Kasumi-1 (cell line): ENCODE measurements at regions not wholly inside any gene's neighbourhood (a gene's known extent, or its start where the extent isn't known, plus 50 kb on each side); places are given as distances from the start of the nearest gene placed in this dataset.

ENCODE experiments used
- DNase-seq, 2 experiments: peaks; one replicate each; lab custom pipeline; 2025; lab: John Stamatoyannopoulos, UW

DNA sequence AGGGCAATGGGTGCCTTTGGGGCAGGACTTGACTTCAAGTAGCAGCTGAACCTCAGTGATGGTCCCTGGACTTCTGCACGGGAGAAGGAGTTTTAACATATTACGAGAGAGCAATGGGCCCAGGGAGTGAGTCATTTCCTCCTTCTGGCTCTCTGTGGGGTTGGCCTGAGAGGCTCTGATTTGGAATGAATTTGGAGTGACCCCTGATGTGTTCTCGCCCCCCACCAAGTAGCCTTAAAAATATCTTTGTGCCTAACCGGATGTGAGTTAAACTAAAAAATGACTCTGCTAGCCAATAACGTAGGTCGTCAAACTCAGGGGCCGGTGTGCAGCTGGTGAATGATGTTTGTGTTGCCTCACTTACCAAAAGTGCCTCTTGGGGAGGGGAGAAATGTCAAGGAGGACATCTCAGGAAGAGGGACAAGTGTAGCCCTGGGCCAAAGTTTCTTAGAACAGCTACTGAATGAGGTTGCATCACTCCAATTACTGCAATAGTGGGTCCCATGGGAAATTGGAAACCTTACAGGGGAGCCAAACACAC lies 656.6 kb downstream of the INHBA start:
- DNase-seq, result no peak

GRCh38 chr7:41045556-41046123 lies 657.2 kb downstream of the INHBA start:
- no peak for DNase-seq

- DNase-seq, result no peak
Observed at GRCh38 chr7:41039981-41040380, 662.9 kb downstream of the INHBA start.

DNA sequence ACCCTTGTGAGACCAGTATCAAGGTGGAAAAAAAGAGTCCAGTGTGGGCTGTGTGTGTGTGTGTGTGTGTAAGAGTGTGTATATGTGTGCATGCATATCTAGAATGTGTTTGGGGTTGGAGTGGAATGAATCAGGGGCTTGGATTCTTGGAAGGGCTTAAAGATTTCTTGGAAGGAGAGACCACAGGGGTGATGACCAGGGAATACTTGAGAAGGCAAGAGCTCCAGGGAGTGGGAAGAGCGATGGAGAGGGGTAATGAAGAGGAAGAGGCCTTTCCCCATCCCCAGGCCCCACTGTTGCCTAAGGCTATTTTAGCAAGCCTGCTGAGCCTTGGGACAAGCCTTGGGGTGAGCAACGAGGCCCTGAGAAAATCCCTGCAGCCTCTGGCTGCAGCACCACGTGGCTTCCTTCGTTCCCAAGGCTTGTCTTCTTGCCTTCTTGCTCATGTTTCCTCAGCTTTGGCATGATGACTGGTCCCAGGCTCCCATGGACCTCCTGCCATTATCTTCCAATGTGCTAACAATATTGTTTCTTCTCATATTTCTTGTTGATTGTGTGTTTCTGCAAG lies 663.4 kb downstream of the INHBA start:
- DNase-seq, result no peak

GRCh38 chr7:41038211-41038610 lies 664.7 kb downstream of the INHBA start:
- DNase-seq, result no peak

- no peak for DNase-seq
Observed at GRCh38 chr7:41037691-41038090, 665.2 kb downstream of the INHBA start.

GRCh38 chr7:41035794-41036193 lies 667.1 kb downstream of the INHBA start:
- peak; percentile 96 to 98 for DNase-seq

- no peak for DNase-seq
Observed at GRCh38 chr7:41033500-41033899, 669.4 kb downstream of the INHBA start.

DNA sequence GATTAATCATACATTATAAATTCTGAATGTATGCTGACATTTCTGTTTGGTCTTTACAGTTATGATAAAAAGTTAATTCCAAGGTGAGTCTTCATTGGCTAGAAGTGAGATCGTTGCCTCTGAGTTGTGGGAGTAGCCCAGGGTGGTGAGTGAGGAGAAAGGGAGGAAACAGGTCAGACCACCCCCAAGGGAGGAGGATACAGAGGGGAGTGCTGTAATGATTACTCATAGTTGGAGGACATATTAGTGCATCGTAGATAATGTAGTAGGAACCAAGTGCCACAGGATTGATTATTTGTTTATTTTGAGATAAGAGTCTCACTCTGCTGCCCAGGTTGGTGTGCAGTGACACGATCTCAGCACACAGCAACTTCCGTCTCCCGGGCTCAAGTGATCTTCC lies 672.2 kb downstream of the INHBA start:
- no peak for DNase-seq

- no peak for DNase-seq
Observed at GRCh38 chr7:41029072-41029499, 673.8 kb downstream of the INHBA start.

DNA sequence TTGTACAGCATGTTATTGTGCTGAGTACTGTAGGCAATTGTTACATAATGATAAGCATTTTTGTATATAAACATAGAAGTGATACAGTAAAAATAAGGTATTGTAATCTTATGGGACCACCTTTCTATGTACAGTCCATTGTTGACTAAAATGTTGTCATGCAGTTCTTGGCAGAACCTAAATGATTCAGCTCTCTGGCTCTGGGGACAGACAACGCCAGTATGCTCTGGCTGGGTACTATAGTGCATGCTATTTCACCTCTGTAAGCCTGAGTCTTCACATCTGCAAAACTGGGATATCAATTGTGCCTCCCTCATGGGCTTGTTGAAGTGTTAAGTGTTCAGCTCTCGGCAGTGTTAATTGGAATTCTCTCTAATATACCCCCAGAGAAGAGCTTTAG lies 674.3 kb downstream of the INHBA start:
- DNase-seq, result no peak

- DNase-seq, result no peak
Observed at GRCh38 chr7:41027428-41028115, 675.3 kb downstream of the INHBA start.

DNA sequence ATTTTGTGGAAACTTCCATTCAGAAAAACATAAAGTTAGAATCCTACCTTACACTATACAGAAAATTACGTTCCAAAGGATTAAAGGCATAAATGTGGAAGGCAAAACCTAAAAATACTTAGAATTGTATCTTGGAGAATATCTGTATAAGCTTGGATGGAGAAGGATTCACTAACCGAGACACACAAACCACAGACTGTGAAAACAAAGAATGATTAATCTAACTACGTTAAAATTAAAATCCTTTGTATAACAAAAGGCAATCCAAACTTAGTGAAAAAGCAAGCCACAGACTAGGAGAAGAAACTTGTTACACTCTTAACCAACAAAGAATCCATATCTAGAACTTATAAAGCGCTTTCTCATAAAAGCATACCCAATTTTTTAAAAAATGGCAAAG lies 678.8 kb downstream of the INHBA start:
- DNase-seq, result no peak

GRCh38 chr7:41020056-41020455 lies 682.8 kb downstream of the INHBA start:
- DNase-seq, result no peak

- no peak for DNase-seq
Observed at GRCh38 chr7:41013117-41013516, 689.8 kb downstream of the INHBA start.

GRCh38 chr7:41012041-41012440 lies 690.8 kb downstream of the INHBA start:
- no peak for DNase-seq

- DNase-seq, result peak; percentile 71 to 72
Observed at GRCh38 chr7:41010967-41011366, 691.9 kb downstream of the INHBA start.

GRCh38 chr7:41010418-41010817 lies 692.5 kb downstream of the INHBA start:
- peak; percentile 69 to 78 for DNase-seq

DNA sequence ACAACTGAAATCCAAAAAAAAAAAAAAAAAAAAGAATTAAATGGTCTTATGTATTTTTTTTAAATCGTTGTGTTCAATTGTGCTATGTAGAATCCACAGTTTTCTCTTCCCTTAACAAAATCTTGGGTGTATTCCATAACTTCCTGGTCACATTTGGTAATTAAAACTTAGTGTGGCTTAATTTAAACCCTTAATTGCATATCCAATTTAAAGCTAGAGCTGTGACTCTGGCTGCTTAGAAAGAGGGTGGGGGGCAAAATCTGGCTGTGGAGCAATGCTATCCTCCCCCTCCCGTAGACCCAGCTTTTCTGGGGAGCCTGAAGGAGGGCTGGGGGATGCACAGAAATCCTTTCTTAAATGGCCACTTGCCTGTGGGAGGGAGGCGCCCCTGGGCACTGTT lies 695.1 kb downstream of the INHBA start:
- no peak for DNase-seq

DNA sequence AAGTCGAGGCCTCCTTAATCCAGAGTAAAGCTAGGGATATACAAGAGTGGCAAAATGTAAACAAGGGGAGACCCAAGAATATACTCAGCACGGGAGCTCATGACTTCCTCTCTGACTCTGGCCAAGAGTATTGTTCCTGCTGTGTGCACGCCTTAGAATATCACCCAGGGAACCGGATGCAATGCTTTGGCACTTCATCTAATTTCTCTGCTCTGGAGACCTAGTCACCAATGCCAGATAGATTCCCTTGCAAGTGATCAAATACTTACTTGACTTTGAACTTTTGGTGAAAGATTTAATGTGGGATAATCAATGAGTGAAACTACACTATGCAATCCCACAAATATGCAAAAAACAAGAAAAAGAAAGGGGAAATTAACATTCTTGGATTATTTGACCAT lies 695.5 kb downstream of the INHBA start:
- peak; percentile 72 to 82 for DNase-seq

DNA sequence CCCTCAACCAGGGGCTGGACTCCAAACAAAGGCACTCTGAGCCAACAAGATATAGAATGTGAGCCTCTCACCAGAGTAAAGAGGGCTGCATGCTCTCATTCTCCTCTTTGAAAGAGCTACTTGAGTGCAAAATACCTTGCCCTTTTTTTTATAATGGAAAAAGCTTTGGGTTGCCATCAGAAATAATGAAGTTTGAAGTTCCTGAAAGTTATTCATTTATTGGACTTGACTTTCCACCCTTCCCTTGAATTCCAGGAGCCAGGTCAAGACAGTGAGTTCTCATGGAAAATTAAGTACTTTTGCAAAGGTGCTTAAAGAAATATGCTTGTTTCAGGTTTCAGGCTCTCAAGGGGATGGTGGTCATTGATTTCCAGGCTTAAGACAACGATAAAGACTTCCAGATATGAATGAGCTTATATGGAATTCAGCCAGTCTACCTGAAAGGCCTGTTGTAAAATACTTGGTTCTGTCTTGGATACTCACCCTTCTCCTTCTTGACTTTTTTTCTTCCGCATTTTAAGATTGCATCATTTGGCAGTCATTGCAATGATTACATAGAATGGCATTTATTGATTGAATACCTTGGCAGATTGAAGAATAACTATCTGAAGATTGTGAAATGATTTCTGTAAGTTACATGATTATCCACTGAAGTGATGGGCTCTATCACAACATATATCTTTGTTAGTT lies 696.4 kb downstream of the INHBA start:
- no peak for DNase-seq

DNA sequence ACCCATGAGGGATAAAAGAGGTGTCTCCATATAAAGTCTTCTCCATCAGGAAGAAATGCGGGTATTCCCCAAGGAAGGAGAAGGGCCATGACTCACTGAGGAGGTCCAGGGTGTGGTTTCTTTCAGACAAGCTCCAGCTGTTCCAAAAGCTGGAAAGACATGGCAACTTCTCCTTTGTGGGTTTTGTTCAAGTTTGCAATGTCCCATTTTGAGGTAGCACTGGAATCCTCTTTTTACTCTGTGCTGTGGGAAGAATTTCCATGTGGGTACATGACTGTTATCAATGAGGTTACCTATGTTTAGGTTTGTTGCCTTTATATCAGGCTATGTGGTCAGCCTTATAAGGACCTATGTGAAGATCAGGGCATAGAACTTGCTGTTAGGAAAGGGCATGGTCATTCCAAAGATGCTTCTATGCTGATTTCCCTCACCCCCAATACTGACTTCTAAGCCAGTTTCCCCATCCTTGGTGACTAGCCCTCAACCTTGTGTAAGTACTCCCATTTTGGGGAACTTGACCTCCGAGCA lies 697.5 kb downstream of the INHBA start:
- peak; percentile 5 to 9 for DNase-seq

- DNase-seq, result no peak
Observed at GRCh38 chr7:41003977-41004376, 698.9 kb downstream of the INHBA start.
